ENCODE measurements at regions not wholly inside any gene's neighbourhood (a gene's known extent, or its start where the extent isn't known, plus 50 kb on each side); places are given as distances from the start of the nearest gene placed in this dataset.

DNA sequence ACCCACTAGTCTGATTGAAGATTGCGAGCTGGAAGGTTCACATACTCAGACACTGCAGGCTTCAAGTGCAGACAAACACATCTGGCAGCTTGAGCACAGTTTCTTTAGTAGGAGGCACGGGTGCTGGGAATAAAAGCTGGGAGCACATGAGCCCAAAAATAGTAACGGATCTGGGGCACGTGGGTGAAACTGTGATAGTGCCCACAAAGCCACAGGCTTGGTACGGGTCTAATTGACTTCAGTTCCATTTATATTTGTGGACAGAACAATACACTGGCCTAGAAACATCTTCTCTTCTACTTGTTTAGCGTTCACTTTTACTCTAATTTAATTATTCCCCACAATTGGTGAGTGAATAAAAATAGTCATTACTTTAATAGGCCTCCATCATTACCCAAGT is 2370.7 kb downstream of the PCDH7 start:
- H3K9me3 ChIP-seq (replicated peaks in 1 of 3), result no peaks in the 10 kb centered on the region
- TF ChIP-seq, protein P1, sequence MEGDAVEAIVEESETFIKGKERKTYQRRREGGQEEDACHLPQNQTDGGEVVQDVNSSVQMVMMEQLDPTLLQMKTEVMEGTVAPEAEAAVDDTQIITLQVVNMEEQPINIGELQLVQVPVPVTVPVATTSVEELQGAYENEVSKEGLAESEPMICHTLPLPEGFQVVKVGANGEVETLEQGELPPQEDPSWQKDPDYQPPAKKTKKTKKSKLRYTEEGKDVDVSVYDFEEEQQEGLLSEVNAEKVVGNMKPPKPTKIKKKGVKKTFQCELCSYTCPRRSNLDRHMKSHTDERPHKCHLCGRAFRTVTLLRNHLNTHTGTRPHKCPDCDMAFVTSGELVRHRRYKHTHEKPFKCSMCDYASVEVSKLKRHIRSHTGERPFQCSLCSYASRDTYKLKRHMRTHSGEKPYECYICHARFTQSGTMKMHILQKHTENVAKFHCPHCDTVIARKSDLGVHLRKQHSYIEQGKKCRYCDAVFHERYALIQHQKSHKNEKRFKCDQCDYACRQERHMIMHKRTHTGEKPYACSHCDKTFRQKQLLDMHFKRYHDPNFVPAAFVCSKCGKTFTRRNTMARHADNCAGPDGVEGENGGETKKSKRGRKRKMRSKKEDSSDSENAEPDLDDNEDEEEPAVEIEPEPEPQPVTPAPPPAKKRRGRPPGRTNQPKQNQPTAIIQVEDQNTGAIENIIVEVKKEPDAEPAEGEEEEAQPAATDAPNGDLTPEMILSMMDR (IDR thresholded peaks at IDR 0.05), result no peak
- no peak for TF ChIP-seq POLR2A (IDR thresholded peaks at IDR 0.05)
- H3K36me3 ChIP-seq (replicated peaks in 1 of 2), result no peaks in the 10 kb centered on the region
- no peak overlapping the region for H3K4me3 ChIP-seq
- no peak for DNase-seq
- 78 to 87% (median 81%) methylated on average over 6 of the region's 6 CpGs for WGBS, 4 donors
- intact Hi-C loops (cut with DNase I), result no loop called here
- H3K4me1 ChIP-seq (replicated peaks in 1 of 2), result no peaks in the 10 kb centered on the region
- no peaks in the 10 kb centered on the region for H3K27me3 ChIP-seq
- H3K27ac ChIP-seq, result no peak overlapping the region

DNA sequence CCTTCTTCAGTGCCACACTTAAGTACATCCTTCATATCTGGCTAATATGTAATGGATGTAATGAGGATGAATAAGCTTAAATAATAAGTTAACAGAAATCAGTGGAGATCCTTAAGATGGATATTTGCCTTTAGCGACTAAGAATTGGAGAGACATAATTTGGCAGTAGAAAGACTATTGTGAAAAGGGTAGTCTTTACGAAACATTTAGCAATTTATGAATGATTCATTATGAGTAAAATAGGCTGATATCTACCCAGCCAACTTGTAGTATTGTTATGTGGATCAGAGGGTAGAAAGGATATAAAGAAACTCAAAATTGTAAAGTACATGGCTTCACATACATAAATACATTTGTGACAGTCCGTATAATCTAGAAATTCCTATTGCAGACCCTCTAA is 2371.8 kb downstream of the PCDH7 start:
- TF ChIP-seq, protein P1 (IDR thresholded peaks at IDR 0.05), result no peak
- TF ChIP-seq POLR2A (IDR thresholded peaks at IDR 0.05), result no peak
- WGBS, 4 donors, result 78 to 88% (median 83%) methylated on average over 3 of the region's 3 CpGs
- Histone ChIP-seq H3K27me3 (no peaks in the 10 kb centered on the region), H3K27ac (no peak overlapping the region), H3K36me3 (replicated peaks in 1 of 2) (no peaks in the 10 kb centered on the region), H3K4me3 (no peak overlapping the region), H3K4me1 (replicated peaks in 1 of 2) (no peaks in the 10 kb centered on the region), H3K9me3 (replicated peaks in 1 of 3) (no peaks in the 10 kb centered on the region)
- intact Hi-C loops (cut with DNase I), result no loop called here
- DNase-seq, result no peak

DNA sequence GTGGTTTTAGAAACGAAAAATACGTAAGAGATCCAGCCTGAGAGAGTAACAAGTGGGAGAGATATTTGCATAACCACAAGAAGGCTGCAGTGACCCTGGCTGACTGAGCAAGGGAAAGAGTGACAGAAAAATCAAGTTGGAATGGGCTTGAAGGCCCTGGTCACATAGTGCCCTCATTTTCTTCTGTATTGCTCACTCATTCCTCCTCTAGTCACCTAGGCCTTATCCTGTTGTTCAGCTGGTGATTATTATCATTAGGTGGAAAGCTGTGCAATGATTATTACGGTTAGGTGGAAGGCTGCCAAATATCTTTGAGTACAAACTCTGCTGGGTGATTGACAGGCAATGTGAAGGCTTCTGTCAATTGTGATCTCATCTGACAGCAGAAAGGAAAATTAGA is 2384.1 kb downstream of the PCDH7 start:
- intact Hi-C loops (cut with DNase I), result no loop called here
- H3K27me3 ChIP-seq, result no peaks in the 10 kb centered on the region
- no peaks in the 10 kb centered on the region for H3K36me3 ChIP-seq (replicated peaks in 1 of 2)
- 42 to 52% (median 46%) methylated on average over 3 of the region's 3 CpGs for WGBS, 4 donors
- TF ChIP-seq, protein P1 (IDR thresholded peaks at IDR 0.05), result no peak
- TF ChIP-seq POLR2A (IDR thresholded peaks at IDR 0.05), result no peak
- no peak overlapping the region for H3K27ac ChIP-seq
- H3K9me3 ChIP-seq (replicated peaks in 1 of 3), result peaks cover 0 to 6% (median 0%) of the 10 kb centered on the region in 3 donors
- no peak overlapping the region for H3K4me3 ChIP-seq
- DNase-seq, result no peak
- H3K4me1 ChIP-seq (replicated peaks in 1 of 2), result no peaks in the 10 kb centered on the region

DNA sequence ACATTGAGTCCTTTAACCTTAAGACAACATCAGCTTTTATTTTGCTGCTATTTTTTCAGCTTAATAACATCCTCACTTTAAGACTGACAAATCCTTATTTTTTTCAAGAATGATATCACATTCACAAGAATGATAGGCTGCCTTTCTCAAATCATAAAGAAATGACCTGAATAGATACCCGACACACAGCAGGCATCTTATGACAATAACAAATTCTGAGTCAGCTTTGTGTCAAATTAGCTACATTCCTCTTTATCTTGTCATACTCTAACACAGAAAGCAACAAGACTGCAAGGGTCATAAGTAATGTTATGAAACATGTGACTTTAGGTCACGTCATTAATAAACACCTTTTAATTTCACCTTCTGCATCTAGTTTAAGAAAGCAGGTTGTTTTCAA is 2387.6 kb downstream of the PCDH7 start:
- DNase-seq, result no peak
- Histone ChIP-seq H3K4me3 (no peak overlapping the region), H3K9me3 (replicated peaks in 1 of 3) (no peaks in the 10 kb centered on the region), H3K36me3 (replicated peaks in 1 of 2) (no peaks in the 10 kb centered on the region), H3K4me1 (replicated peaks in 1 of 2) (no peaks in the 10 kb centered on the region), H3K27me3 (no peaks in the 10 kb centered on the region), H3K27ac (no peak overlapping the region)
- intact Hi-C loops (cut with DNase I), result no loop called here
- TF ChIP-seq, protein P1 (IDR thresholded peaks at IDR 0.05), result no peak
- TF ChIP-seq POLR2A (IDR thresholded peaks at IDR 0.05), result no peak
- 63 to 72% (median 71%) methylated on average over 2 of the region's 2 CpGs for WGBS, 4 donors

Measured in adrenal gland (tissue), 9 donors.